Subcutaneous abdominal adipose tissue (tissue), 5 donors: ENCODE measurements at regions not wholly inside any gene's neighbourhood (a gene's known extent, or its start where the extent isn't known, plus 50 kb on each side); places are given as distances from the start of the nearest gene placed in this dataset.

ENCODE experiments used
- H3K27ac ChIP-seq: one replicate; pipeline ENCODE4 v1.7.0; 2013; ENCODE audit warnings: low read depth, mild to moderate bottlenecking, inconsistent platforms, low read length, moderate library complexity
- H3K27me3 ChIP-seq, 5 donors: one replicate each; pipeline ENCODE4 v1.7.0; 2013; ENCODE audit warnings: low read length in 5 of 5, inconsistent platforms in 1 of 5; ENCODE audit not compliant: control insufficient read depth in 5 of 5, insufficient read depth in 4 of 5
- H3K36me3 ChIP-seq, 5 donors: one replicate each; pipeline ENCODE4 v1.7.0; 2013; ENCODE audit warnings: low read length in 5 of 5; ENCODE audit not compliant: control insufficient read depth in 5 of 5, insufficient read depth in 5 of 5
- H3K4me1 ChIP-seq, 5 donors: one replicate each; pipeline ENCODE4 v1.7.0; 2013; ENCODE audit warnings: low read length in 5 of 5, mild to moderate bottlenecking in 3 of 5, moderate library complexity in 1 of 5; ENCODE audit not compliant: control insufficient read depth in 5 of 5, insufficient read depth in 5 of 5
- H3K4me3 ChIP-seq, 5 donors: one replicate each; pipeline ENCODE4 v1.7.0; 2013; ENCODE audit warnings: low read length in 5 of 5, low read depth in 1 of 5
- H3K9ac ChIP-seq, 5 donors: one replicate each; pipeline ENCODE4 v1.7.0; 2013; ENCODE audit warnings: low read length in 5 of 5, mild to moderate bottlenecking in 4 of 5, moderate library complexity in 3 of 5
- H3K9me3 ChIP-seq, 5 donors: one replicate each; pipeline ENCODE4 v1.7.0; 2013; ENCODE audit warnings: low read length in 5 of 5; ENCODE audit not compliant: control insufficient read depth in 5 of 5
- donor health status: healthy.
- donor health status: healthy.
- donor health status: healthy.
- donor health status: healthy.
- donor health status: healthy.

- H3K4me1 ChIP-seq: no peaks in the 10 kb centered on the region
- peaks cover 4 to 18% (median 8%) of the 10 kb centered on the region in 5 donors for H3K9me3 ChIP-seq
- no peak overlapping the region for H3K9ac ChIP-seq
- no peak overlapping the region for H3K4me3 ChIP-seq
- H3K36me3 ChIP-seq: no peaks in the 10 kb centered on the region
- H3K27ac ChIP-seq: no peak overlapping the region
- H3K27me3 ChIP-seq: no peaks in the 10 kb centered on the region
These were observed 592.1 kb upstream of the CDH5 start for GRCh38 chr16:65774350-65774749.

GRCh38 chr16:65773301-65773874 lies 593.1 kb upstream of the CDH5 start:
- H3K27me3 ChIP-seq: no peaks in the 10 kb centered on the region
- H3K36me3 ChIP-seq: no peaks in the 10 kb centered on the region
- no peak overlapping the region for H3K4me3 ChIP-seq

GRCh38 chr16:65772134-65772732 lies 594.3 kb upstream of the CDH5 start:
- Histone ChIP-seq H3K4me3 (no peak overlapping the region), H3K27ac (no peak overlapping the region), H3K9me3 (peaks cover 4 to 16% (median 8%) of the 10 kb centered on the region in 5 donors), H3K36me3 (no peaks in the 10 kb centered on the region), H3K27me3 (no peaks in the 10 kb centered on the region), H3K9ac (no peak overlapping the region), H3K4me1 (no peaks in the 10 kb centered on the region)

More at GRCh38 chr16:65773301-65773874, 593.1 kb upstream of the CDH5 start:
- H3K4me1 ChIP-seq: no peaks in the 10 kb centered on the region
- H3K9ac ChIP-seq: no peak overlapping the region
- peaks cover 4 to 18% (median 8%) of the 10 kb centered on the region in 5 donors for H3K9me3 ChIP-seq
- H3K27ac ChIP-seq: no peak overlapping the region

GRCh38 chr16:65771707-65772106 lies 594.8 kb upstream of the CDH5 start:
- Histone ChIP-seq H3K27me3 (no peaks in the 10 kb centered on the region), H3K4me1 (no peaks in the 10 kb centered on the region), H3K9ac (no peak overlapping the region), H3K27ac (no peak overlapping the region), H3K9me3 (peaks cover 3 to 11% (median 5%) of the 10 kb centered on the region in 5 donors), H3K4me3 (no peak overlapping the region), H3K36me3 (no peaks in the 10 kb centered on the region)

- H3K27ac ChIP-seq: no peak overlapping the region
- no peaks in the 10 kb centered on the region for H3K36me3 ChIP-seq
- no peaks in the 10 kb centered on the region for H3K4me1 ChIP-seq
- H3K9me3 ChIP-seq: peaks cover 2 to 11% (median 5%) of the 10 kb centered on the region in 5 donors
- H3K9ac ChIP-seq: no peak overlapping the region
- H3K27me3 ChIP-seq: no peaks in the 10 kb centered on the region
- no peak overlapping the region for H3K4me3 ChIP-seq
These were observed 595.7 kb upstream of the CDH5 start for GRCh38 chr16:65770752-65771151.

GRCh38 chr16:65769776-65770438 lies 596.6 kb upstream of the CDH5 start:
- Histone ChIP-seq H3K27me3 (no peaks in the 10 kb centered on the region), H3K27ac (no peak overlapping the region), H3K9ac (no peak overlapping the region), H3K4me3 (no peak overlapping the region), H3K4me1 (no peaks in the 10 kb centered on the region), H3K36me3 (no peaks in the 10 kb centered on the region), H3K9me3 (peaks cover 2 to 11% (median 5%) of the 10 kb centered on the region in 5 donors)

- no peaks in the 10 kb centered on the region for H3K36me3 ChIP-seq
- H3K4me3 ChIP-seq: no peak overlapping the region
- H3K27me3 ChIP-seq: no peaks in the 10 kb centered on the region
- no peak overlapping the region for H3K9ac ChIP-seq
- no peaks in the 10 kb centered on the region for H3K4me1 ChIP-seq
- H3K9me3 ChIP-seq: peaks cover 2 to 11% (median 5%) of the 10 kb centered on the region in 5 donors
- no peak overlapping the region for H3K27ac ChIP-seq
These were observed 597.4 kb upstream of the CDH5 start for GRCh38 chr16:65769055-65769465.

- Histone ChIP-seq H3K27ac (no peak overlapping the region), H3K9me3 (peaks cover 2 to 11% (median 5%) of the 10 kb centered on the region in 5 donors), H3K4me3 (no peak overlapping the region), H3K36me3 (no peaks in the 10 kb centered on the region), H3K4me1 (no peaks in the 10 kb centered on the region), H3K27me3 (no peaks in the 10 kb centered on the region), H3K9ac (no peak overlapping the region)
These were observed 599.4 kb upstream of the CDH5 start for GRCh38 chr16:65767125-65767524.

- no peak overlapping the region for H3K9ac ChIP-seq
- H3K27ac ChIP-seq: no peak overlapping the region
- no peak overlapping the region for H3K4me3 ChIP-seq
- no peaks in the 10 kb centered on the region for H3K9me3 ChIP-seq
- no peaks in the 10 kb centered on the region for H3K36me3 ChIP-seq
- no peaks in the 10 kb centered on the region for H3K4me1 ChIP-seq
- H3K27me3 ChIP-seq: no peaks in the 10 kb centered on the region
These were observed 602.7 kb upstream of the CDH5 start for GRCh38 chr16:65763640-65764305.

GRCh38 chr16:65760874-65761273 lies 605.6 kb upstream of the CDH5 start:
- H3K9me3 ChIP-seq: no peaks in the 10 kb centered on the region

More at GRCh38 chr16:65760874-65761273, 605.6 kb upstream of the CDH5 start:
- no peaks in the 10 kb centered on the region for H3K4me1 ChIP-seq
- no peak overlapping the region for H3K27ac ChIP-seq
- H3K9ac ChIP-seq: no peak overlapping the region
- no peaks in the 10 kb centered on the region for H3K27me3 ChIP-seq
- H3K36me3 ChIP-seq: no peaks in the 10 kb centered on the region
- H3K4me3 ChIP-seq: no peak overlapping the region
